SK-N-SH treated with all-trans-retinoic acid at 6 μM for 48 hours (cell line): ENCODE measurements at regions not wholly inside any gene's neighbourhood (a gene's known extent, or its start where the extent isn't known, plus 50 kb on each side); places are given as distances from the start of the nearest gene placed in this dataset.

Experiments
- ARNTL ChIP-seq: fragments of 450-650 bp; formaldehyde crosslinking; IDR thresholded peaks from 2 replicates; pipeline ENCODE4 v1.5.0; 2020; ENCODE audit warnings: low read depth, mild to moderate bottlenecking, moderate library complexity, borderline replicate concordance
- CSDC2 ChIP-seq: fragments of 250-450 bp; sonication (Bioruptor Pico); IDR thresholded peaks from 2 replicates; pipeline ENCODE4 v1.5.0; 2020; ENCODE audit warnings: mild to moderate bottlenecking, moderate library complexity
- ESRRG ChIP-seq: fragments of 250-450 bp; sonication (Bioruptor Pico); IDR thresholded peaks from 2 replicates; pipeline ENCODE4 v1.6.1; 2021; ENCODE audit warnings: mild to moderate bottlenecking
- GLIS3 ChIP-seq: fragments of 250-450 bp; sonication (Bioruptor Pico); IDR thresholded peaks from 2 replicates; pipeline ENCODE4 v1.5.0; 2020; ENCODE audit warnings: mild to moderate bottlenecking, moderate library complexity
- PPARA ChIP-seq: fragments of 250-450 bp; sonication (Bioruptor Pico); IDR thresholded peaks from 2 replicates; pipeline ENCODE4 v1.5.0; 2020; ENCODE audit warnings: mild to moderate bottlenecking, borderline replicate concordance
- ZFP30 ChIP-seq: fragments of 450-650 bp; formaldehyde crosslinking; IDR thresholded peaks from 2 replicates; pipeline ENCODE4 v1.5.0; 2022; ENCODE audit warnings: mild to moderate bottlenecking, moderate library complexity
- TF ChIP-seq, protein P1 (sequence below): fragments of 250-450 bp; sonication (Bioruptor Pico); IDR thresholded peaks from 2 replicates; pipeline ENCODE4 v1.5.1; 2020; ENCODE audit warnings: low read depth, mild to moderate bottlenecking, moderate library complexity

DNA sequence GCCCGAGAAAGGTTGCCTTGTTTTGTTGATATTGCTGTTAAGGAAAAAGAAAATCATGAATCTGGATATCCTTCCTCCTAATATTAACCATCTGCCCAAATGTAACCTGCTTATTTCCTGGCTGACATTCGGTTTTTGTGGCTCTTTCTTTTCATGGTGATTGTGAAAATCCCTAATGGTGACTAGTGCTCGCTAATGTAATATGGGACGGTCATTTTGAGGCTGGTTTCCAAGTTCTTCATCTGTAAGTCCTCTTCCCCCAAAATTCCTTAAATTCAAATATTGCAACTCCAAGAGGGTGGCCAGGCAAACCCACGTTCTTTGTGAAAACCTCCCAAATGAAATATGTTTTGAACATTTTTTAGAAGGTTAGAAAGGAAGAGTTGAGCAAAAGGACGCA is 63.1 kb upstream of the MAMDC2 start:
- no peak for TF ChIP-seq CSDC2 (CRISPR knock-in tag)
- no peak for TF ChIP-seq ZFP30 (CRISPR knock-in tag)
- no peak for TF ChIP-seq PPARA
- TF ChIP-seq, protein P1, sequence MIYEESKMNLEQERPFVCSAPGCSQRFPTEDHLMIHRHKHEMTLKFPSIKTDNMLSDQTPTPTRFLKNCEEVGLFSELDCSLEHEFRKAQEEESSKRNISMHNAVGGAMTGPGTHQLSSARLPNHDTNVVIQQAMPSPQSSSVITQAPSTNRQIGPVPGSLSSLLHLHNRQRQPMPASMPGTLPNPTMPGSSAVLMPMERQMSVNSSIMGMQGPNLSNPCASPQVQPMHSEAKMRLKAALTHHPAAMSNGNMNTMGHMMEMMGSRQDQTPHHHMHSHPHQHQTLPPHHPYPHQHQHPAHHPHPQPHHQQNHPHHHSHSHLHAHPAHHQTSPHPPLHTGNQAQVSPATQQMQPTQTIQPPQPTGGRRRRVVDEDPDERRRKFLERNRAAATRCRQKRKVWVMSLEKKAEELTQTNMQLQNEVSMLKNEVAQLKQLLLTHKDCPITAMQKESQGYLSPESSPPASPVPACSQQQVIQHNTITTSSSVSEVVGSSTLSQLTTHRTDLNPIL (CRISPR knock-in tag), result no peak
- TF ChIP-seq ESRRG (CRISPR knock-in tag), result no peak
- TF ChIP-seq GLIS3 (CRISPR knock-in tag), result no peak
- TF ChIP-seq ARNTL (CRISPR knock-in tag), result no peak
